Heart left ventricle (tissue), 13 donors: ENCODE measurements at regions not wholly inside any gene's neighbourhood (a gene's known extent, or its start where the extent isn't known, plus 50 kb on each side); places are given as distances from the start of the nearest gene placed in this dataset.

ENCODE experiments used
- CTCF ChIP-seq, 12 donors: fragments of 200-600 bp; sonication (generic) in 4 of 12; IDR thresholded peaks; one replicate each; pipeline versions ENCODE4 v1.5.0 to v1.8.0; 2018 to 2022; ENCODE audit warnings: antibody characterized with exemption in 12 of 12, mild to moderate bottlenecking in 5 of 12
- POLR2A ChIP-seq, 2 donors: fragments of 450-650 bp; IDR thresholded peaks; one replicate each; pipeline ENCODE4 v1.6.1; 2017; ENCODE audit warnings: antibody characterized with exemption in 2 of 2, mild to moderate bottlenecking in 2 of 2, moderate library complexity in 2 of 2
- donor health status: ischemic (EF 13 %, LVEDD 7.1; RV severe dilation, severe dysfunction).
- donor health status: DM: no; HTN: yes; CAD: no.
- donor health status: DM: no; HTN: no; CAD: no.
- donor health status: ischemic (EF 25% LVEDD 6.9; RV normal size, moderate dysfunction).
- donor health status: ischemic (EF 25% LVEDD 5.7; RV mildly dilated, moderate dysfunction).
- donor health status: ischemic (EF 35%, LVEDD 5.7; RV mildly dilated, moderate dysfunction).
- donor health status: nonischemic (EF 11% LVEDD 7.7; RV severe dilation, severe dysfunction).
- donor health status: DM: yes; HTN: yes; CAD: no.
- donor health status: PGD.
- donor health status: ischemic (EF 29% LVEDD 5.4; RV normal size, mild dysfunction).
- donor health status: nonischemic (EF 23%, LVEDD 6.1; RV moderate dilation, normal function).

- TF ChIP-seq POLR2A (IDR thresholded peaks at IDR 0.05), result no peak
- TF ChIP-seq CTCF (IDR thresholded peaks at IDR 0.05), result no peak
Measured at GRCh38 chr10:56905051-56905450, 544.0 kb upstream of the ZWINT start.
